Skin epidermis (tissue), 12 donors: ENCODE measurements at regions not wholly inside any gene's neighbourhood (a gene's known extent, or its start where the extent isn't known, plus 50 kb on each side); places are given as distances from the start of the nearest gene placed in this dataset.
A peak's percentile ranks its signal among the peaks of the same experiment; 100 is the strongest.

Source experiments
- H3K27ac ChIP-seq, 21 experiments: fragments of 200-600 bp; sonication (generic) in 11 of 21; one replicate each; pipeline ENCODE4 v1.5.0; 2020; ENCODE audit warnings: mild to moderate bottlenecking in 3 of 21, inconsistent platforms in 2 of 21, moderate library complexity in 2 of 21
- H3K4me3 ChIP-seq, 7 experiments: fragments of 200-600 bp; sonication (generic) in 2 of 7; one replicate each; pipeline ENCODE4 v1.5.0; 2020; ENCODE audit warnings: inconsistent platforms in 2 of 7, mild to moderate bottlenecking in 2 of 7, moderate library complexity in 1 of 7

- H3K4me3 ChIP-seq, result no peak overlapping the region
- H3K27ac ChIP-seq, result peak overlapping the region in 1 of 21 experiments; percentile 74
Observed at GRCh38 chr20:58568126-58568482, 52.9 kb upstream of the APCDD1L start.

DNA sequence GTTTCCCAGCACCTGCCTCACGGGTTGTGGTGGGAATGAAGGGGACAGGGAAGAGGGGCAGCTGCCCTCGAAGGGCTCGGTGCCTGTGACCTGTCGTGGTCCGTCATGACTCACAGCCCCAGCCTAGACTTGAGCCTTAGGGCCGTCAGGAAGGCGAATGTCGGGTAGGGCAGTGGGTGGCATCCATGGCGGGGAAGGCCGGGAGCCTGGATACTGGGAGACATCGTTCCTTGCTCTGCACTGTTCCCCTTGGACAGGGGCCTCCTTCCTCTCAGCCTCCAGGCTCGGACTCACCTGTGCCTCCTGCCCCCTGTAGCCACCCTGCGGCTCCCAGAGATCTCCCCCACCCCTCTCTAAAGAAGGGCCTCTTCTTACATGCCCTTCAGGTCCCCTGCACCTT is 52.2 kb upstream of the APCDD1L start:
- Histone ChIP-seq H3K27ac (no peak overlapping the region), H3K4me3 (no peak overlapping the region)

- H3K27ac ChIP-seq, result no peak overlapping the region
- H3K4me3 ChIP-seq, result no peak overlapping the region
Observed at GRCh38 chr20:58566981-58567380, 51.8 kb upstream of the APCDD1L start.

DNA sequence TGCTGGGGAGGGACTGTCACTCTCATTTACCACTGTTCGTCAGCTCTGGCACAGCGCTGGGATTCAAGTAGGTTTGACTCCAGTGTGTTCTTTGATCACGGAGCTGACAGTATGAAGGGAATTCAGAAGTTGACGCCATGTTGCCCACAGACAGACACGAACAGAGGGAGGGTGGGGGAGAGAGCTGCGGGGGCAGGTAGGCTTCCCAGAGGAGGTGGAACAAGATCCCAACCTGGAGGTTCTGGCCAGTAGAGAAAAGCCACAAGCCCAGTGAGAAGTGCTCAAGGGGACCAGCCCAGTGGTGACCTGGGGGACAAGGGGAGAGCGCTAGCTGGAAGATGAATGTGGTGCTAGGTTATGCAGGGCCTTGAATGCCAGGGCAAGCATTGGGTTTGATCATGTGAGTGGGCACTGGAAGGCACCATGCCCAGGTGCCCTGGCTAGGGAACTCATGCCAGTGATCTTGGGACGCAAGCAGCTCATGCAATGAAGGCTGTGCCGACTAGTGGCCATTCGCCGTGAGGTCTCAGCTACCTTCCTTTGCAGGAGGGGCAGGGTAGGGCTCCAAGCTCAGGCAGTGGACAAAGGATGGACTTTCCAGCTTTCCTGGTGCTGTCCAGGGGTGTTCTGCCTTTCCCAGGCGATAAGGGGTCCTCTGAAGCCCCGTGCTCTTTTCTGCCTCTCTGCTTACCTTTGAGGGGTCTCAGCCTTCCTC is 50.4 kb upstream of the APCDD1L start:
- no peak overlapping the region for H3K4me3 ChIP-seq
- H3K27ac ChIP-seq, result no peak overlapping the region
